GM21381 (cell line): ENCODE measurements at regions not wholly inside any gene's neighbourhood (a gene's known extent, or its start where the extent isn't known, plus 50 kb on each side); places are given as distances from the start of the nearest gene placed in this dataset.

Experiments
- ATAC-seq: cut with Tn5 transposase; IDR thresholded peaks from one replicate; pipeline ENCODE4 v1.9.1; 2021; ENCODE audit warnings: mild to moderate bottlenecking, moderate library complexity; ENCODE audit not compliant: unreplicated experiment

- no peak for ATAC-seq
Measured at GRCh38 chr6:100184473-100184872, 190.4 kb upstream of the MCHR2 start.

- no peak for ATAC-seq
Measured at GRCh38 chr6:100182313-100182712, 188.3 kb upstream of the MCHR2 start.

- no peak for ATAC-seq
Measured at GRCh38 chr6:100181309-100181708, 187.3 kb upstream of the MCHR2 start.

GRCh38 chr6:100179576-100179975 lies 185.6 kb upstream of the MCHR2 start:
- ATAC-seq: no peak

GRCh38 chr6:100177956-100178355 lies 183.9 kb upstream of the MCHR2 start:
- no peak for ATAC-seq

GRCh38 chr6:100176951-100177710 lies 183.1 kb upstream of the MCHR2 start:
- no peak for ATAC-seq

GRCh38 chr6:100176311-100176950 lies 182.4 kb upstream of the MCHR2 start:
- ATAC-seq: no peak

GRCh38 chr6:100175814-100176310 lies 181.8 kb upstream of the MCHR2 start:
- ATAC-seq: no peak

- ATAC-seq: no peak
Measured at GRCh38 chr6:100173211-100173610, 179.2 kb upstream of the MCHR2 start.

GRCh38 chr6:100172322-100172713 lies 178.3 kb upstream of the MCHR2 start:
- no peak for ATAC-seq

GRCh38 chr6:100171533-100172321 lies 177.7 kb upstream of the MCHR2 start:
- peak; percentile 85 for ATAC-seq

GRCh38 chr6:100168148-100168547 lies 174.1 kb upstream of the MCHR2 start:
- no peak for ATAC-seq

GRCh38 chr6:100167585-100167984 lies 173.6 kb upstream of the MCHR2 start:
- ATAC-seq: no peak

GRCh38 chr6:100166956-100167355 lies 172.9 kb upstream of the MCHR2 start:
- no peak for ATAC-seq

GRCh38 chr6:100165442-100165841 lies 171.4 kb upstream of the MCHR2 start:
- no peak for ATAC-seq

- ATAC-seq: no peak
Measured at GRCh38 chr6:100163035-100163434, 169.0 kb upstream of the MCHR2 start.

- no peak for ATAC-seq
Measured at GRCh38 chr6:100161782-100162365, 167.9 kb upstream of the MCHR2 start.

- ATAC-seq: no peak
Measured at GRCh38 chr6:100160930-100161329, 166.9 kb upstream of the MCHR2 start.

GRCh38 chr6:100155141-100155540 lies 161.1 kb upstream of the MCHR2 start:
- ATAC-seq: no peak

GRCh38 chr6:100153636-100154275 lies 159.7 kb upstream of the MCHR2 start:
- no peak for ATAC-seq

- ATAC-seq: no peak
Measured at GRCh38 chr6:100152201-100152600, 158.2 kb upstream of the MCHR2 start.
